CD8-positive, alpha-beta memory T cell (primary cell): ENCODE measurements at regions not wholly inside any gene's neighbourhood (a gene's known extent, or its start where the extent isn't known, plus 50 kb on each side); places are given as distances from the start of the nearest gene placed in this dataset.

Experiments used
- CTCF ChIA-PET: fragments of 350-600 bp; sonication (Branson Sonifier 250); formaldehyde crosslinking; loops from one replicate; lab custom pipeline; 2021; ENCODE audit warnings: antibody characterized with exemption; lab: Charles Lee
- POLR2A ChIA-PET: fragments of 350-600 bp; sonication (Branson Sonifier 250); formaldehyde crosslinking; loops from one replicate; lab custom pipeline; 2021; ENCODE audit warnings: antibody characterized with exemption; lab: Charles Lee
- DNase-seq, 5 donors: peaks; one replicate each; pipeline versions ENCODE4 v3.0.0 to v3.0.0-alpha.2; 2020 to 2022; ENCODE audit warnings: mixed read lengths in 1 of 5
- H3K27ac ChIP-seq: one replicate; pipeline ENCODE4 v1.7.0; 2013; ENCODE audit warnings: low read depth, mild to moderate bottlenecking, low read length, moderate library complexity
- H3K27me3 ChIP-seq: 2 replicates; pipeline ENCODE4 v1.7.0; 2013; ENCODE audit warnings: low read length, mild to moderate bottlenecking; ENCODE audit not compliant: insufficient read depth, poor library complexity, severe bottlenecking
- H3K36me3 ChIP-seq: 2 replicates; pipeline ENCODE4 v1.7.0; 2013; ENCODE audit warnings: mild to moderate bottlenecking, low read length, moderate library complexity; ENCODE audit not compliant: insufficient read depth
- H3K4me1 ChIP-seq: 2 replicates; pipeline ENCODE4 v1.7.0; 2013; ENCODE audit warnings: mild to moderate bottlenecking, low read length, moderate library complexity; ENCODE audit not compliant: insufficient read depth
- H3K4me3 ChIP-seq: 2 replicates; pipeline ENCODE4 v1.7.0; 2013; ENCODE audit warnings: mild to moderate bottlenecking, low read length
- H3K9me3 ChIP-seq: 2 replicates; pipeline ENCODE4 v1.7.0; 2013; ENCODE audit warnings: mild to moderate bottlenecking, low read length
- H3K27ac Mint-ChIP-seq, 8 donors: one replicate each; pipeline ENCODE4 v1.8.0; 2020 to 2021; ENCODE audit warnings: mixed read lengths in 8 of 8, mild to moderate bottlenecking in 6 of 8, inconsistent platforms in 3 of 8, moderate library complexity in 3 of 8
- H3K27me3 Mint-ChIP-seq, 2 donors: one replicate each; pipeline ENCODE4 v1.8.0; 2020 to 2021; ENCODE audit warnings: mixed read lengths in 2 of 2, mild to moderate bottlenecking in 1 of 2, moderate library complexity in 1 of 2
- H3K36me3 Mint-ChIP-seq, 3 donors: one replicate each; pipeline ENCODE4 v1.8.0; 2020 to 2021; ENCODE audit warnings: mixed read lengths in 3 of 3, inconsistent platforms in 1 of 3, mild to moderate bottlenecking in 1 of 3
- H3K4me1 Mint-ChIP-seq, 3 donors: one replicate each; pipeline ENCODE4 v1.8.0; 2020 to 2021; ENCODE audit warnings: mixed read lengths in 3 of 3, inconsistent platforms in 1 of 3, mild to moderate bottlenecking in 1 of 3
- H3K4me3 Mint-ChIP-seq, 7 donors: one replicate each; pipeline ENCODE4 v1.8.0; 2020 to 2021; ENCODE audit warnings: mixed read lengths in 7 of 7, mild to moderate bottlenecking in 6 of 7, moderate library complexity in 4 of 7, inconsistent platforms in 2 of 7
- H3K9me3 Mint-ChIP-seq, 5 donors: one replicate each; pipeline ENCODE4 v1.8.0; 2020 to 2022; ENCODE audit warnings: mixed read lengths in 5 of 5, mild to moderate bottlenecking in 3 of 5, moderate library complexity in 2 of 5, inconsistent platforms in 1 of 5

DNA sequence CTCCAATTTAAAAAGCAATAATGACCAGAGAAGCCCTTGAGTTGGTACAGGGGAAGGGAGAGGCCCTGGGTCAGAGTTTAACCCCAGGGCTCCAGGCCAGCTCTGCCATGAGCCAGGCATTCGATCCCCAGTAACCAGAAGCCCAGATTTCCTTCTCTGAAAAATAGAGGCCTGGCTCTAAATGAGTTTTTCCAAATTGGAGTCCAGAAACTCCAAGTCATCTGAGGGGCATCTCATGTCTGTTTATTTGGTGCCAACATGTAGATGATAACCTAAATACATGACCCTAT, 381.9 kb downstream of the CTTN start:
- no peaks in the 10 kb centered on the region for H3K4me1 ChIP-seq
- Mint-ChIP-seq H3K4me3 (no peak overlapping the region), H3K4me1 (no peaks in the 10 kb centered on the region), H3K27ac (no peak overlapping the region), H3K36me3 (no peaks in the 10 kb centered on the region), H3K9me3 (no peaks in the 10 kb centered on the region), H3K27me3 (peaks cover 3 to 9% of the 10 kb centered on the region in 2 donors)
- H3K27me3 ChIP-seq: no peaks in the 10 kb centered on the region
- DNase-seq: no peak
- no peaks in the 10 kb centered on the region for H3K9me3 ChIP-seq
- H3K36me3 ChIP-seq: no peaks in the 10 kb centered on the region
- ChIA-PET POLR2A (no interaction called here), CTCF (no interaction called here)
- H3K4me3 ChIP-seq: no peak overlapping the region
- no peak overlapping the region for H3K27ac ChIP-seq

DNA sequence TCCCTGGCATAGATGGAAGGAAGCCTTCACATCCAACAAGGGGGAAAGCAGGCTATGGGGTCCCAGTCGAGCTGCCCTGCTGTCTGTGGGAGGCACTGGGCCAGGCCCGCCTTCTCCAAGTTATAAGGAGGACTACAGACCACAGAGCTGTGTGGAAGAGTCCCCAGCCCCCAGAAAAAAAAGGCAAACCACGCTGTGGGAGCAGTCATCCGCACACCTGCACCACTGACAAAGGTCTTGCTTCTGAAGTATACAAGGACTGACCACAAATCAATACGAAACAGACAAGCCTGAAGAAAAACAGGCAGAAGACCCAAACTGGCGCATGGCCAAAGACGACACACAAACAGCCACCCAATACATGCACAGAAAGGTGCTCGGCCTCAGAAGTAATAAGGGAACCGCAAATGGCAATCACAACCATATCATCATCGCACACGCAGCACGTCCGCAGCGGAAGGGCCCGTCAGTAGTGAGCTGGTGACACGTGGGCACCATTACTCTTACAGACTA, 384.1 kb downstream of the CTTN start:
- no peaks in the 10 kb centered on the region for H3K9me3 Mint-ChIP-seq
- POLR2A ChIA-PET: no interaction called here
- DNase-seq: no peak
- Histone ChIP-seq H3K27me3 (no peaks in the 10 kb centered on the region), H3K4me3 (no peak overlapping the region), H3K4me1 (no peaks in the 10 kb centered on the region), H3K36me3 (no peaks in the 10 kb centered on the region), H3K27ac (no peak overlapping the region), H3K9me3 (no peaks in the 10 kb centered on the region)
- H3K4me3 Mint-ChIP-seq: no peak overlapping the region
- no peak overlapping the region for H3K27ac Mint-ChIP-seq
- no peaks in the 10 kb centered on the region for H3K36me3 Mint-ChIP-seq
- CTCF ChIA-PET: no interaction called here
- peaks cover 3 to 7% of the 10 kb centered on the region in 2 donors for H3K27me3 Mint-ChIP-seq
- H3K4me1 Mint-ChIP-seq: no peaks in the 10 kb centered on the region

DNA sequence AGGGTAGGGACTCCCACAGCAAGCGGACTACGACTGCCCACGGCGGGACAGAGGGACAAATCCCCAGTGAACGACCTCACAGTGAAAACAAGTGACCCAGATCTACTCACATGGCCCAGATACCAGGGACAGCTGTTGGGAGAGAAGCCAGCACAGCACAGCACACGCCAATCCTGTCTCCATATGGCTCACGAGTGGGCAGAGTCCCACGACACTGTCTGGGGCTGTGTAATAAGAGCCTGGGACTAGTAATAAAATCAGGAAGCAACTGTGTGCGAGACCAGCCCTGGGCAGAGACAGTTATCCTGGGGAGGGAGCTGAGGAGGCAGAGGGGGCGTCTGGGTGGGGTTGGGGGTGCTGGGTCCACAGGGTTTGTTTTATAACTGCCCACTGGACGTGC, 385.0 kb downstream of the CTTN start:
- Mint-ChIP-seq H3K4me3 (no peak overlapping the region), H3K4me1 (no peaks in the 10 kb centered on the region), H3K27me3 (peaks cover 2 to 6% of the 10 kb centered on the region in 2 donors), H3K36me3 (no peaks in the 10 kb centered on the region), H3K9me3 (no peaks in the 10 kb centered on the region), H3K27ac (no peak overlapping the region)
- ChIA-PET CTCF (no interaction called here), POLR2A (no interaction called here)
- no peak for DNase-seq
- Histone ChIP-seq H3K9me3 (no peaks in the 10 kb centered on the region), H3K4me1 (no peaks in the 10 kb centered on the region), H3K27me3 (no peaks in the 10 kb centered on the region), H3K4me3 (no peak overlapping the region), H3K36me3 (no peaks in the 10 kb centered on the region), H3K27ac (no peak overlapping the region)

DNA sequence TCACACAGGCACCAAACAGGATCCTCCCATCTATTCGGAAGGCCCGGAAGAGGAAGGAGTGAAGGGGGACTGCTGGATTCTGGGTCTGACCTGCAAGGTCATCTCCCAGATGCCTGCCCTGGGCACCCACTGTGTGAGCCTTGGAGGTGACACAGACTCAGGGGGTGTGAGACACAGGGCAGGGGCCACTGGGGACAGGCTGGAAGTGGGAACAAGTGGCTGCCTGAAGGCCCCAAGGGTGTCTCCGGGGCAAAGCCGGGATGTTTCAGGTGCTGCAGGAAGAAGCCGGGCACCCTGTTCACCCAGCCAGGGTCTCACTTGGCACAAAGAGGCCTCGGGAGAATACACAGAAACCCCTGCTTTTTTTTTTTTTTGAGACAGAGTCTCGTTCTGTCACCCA, 385.5 kb downstream of the CTTN start:
- H3K36me3 ChIP-seq: no peaks in the 10 kb centered on the region
- H3K36me3 Mint-ChIP-seq: no peaks in the 10 kb centered on the region
- H3K4me1 ChIP-seq: no peaks in the 10 kb centered on the region
- H3K9me3 ChIP-seq: no peaks in the 10 kb centered on the region
- no peak for DNase-seq
- CTCF ChIA-PET: no interaction called here
- no peak overlapping the region for H3K27ac ChIP-seq
- H3K9me3 Mint-ChIP-seq: peaks cover 0 to 2% (median 0%) of the 10 kb centered on the region in 5 donors
- H3K27ac Mint-ChIP-seq: no peak overlapping the region
- H3K4me3 ChIP-seq: no peak overlapping the region
- peaks cover 0 to 4% of the 10 kb centered on the region in 2 donors for H3K27me3 Mint-ChIP-seq
- H3K4me3 Mint-ChIP-seq: no peak overlapping the region
- H3K27me3 ChIP-seq: no peaks in the 10 kb centered on the region
- POLR2A ChIA-PET: interaction anchor here (0.7 kb wide), 1 partner anchor 31 kb away, joined by 4 read pairs; no protein-coding TSS in a partner anchor
- H3K4me1 Mint-ChIP-seq: no peaks in the 10 kb centered on the region

DNA sequence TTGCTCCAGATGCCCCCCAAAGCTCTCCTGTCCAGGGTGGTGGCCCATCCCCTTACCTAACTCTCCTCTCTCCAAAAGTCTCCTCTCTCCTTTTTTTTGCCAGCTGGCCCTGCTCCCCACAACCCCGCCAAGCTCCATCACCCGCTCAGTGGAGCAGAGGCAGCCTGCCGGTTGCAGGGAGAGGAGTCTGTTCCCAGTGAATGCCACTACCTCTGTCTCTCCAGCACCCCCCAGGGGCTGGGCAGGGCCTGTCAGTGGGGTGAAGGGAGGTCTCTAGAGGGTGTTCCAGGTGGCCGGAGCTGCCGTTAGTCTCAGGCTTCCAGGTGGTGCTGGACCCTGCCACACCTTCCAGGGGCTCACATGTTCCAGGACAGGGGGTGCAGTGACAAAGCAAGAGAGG, 387.0 kb downstream of the CTTN start:
- Histone ChIP-seq H3K4me1 (no peaks in the 10 kb centered on the region), H3K36me3 (no peaks in the 10 kb centered on the region), H3K27me3 (no peaks in the 10 kb centered on the region), H3K4me3 (no peak overlapping the region), H3K27ac (no peak overlapping the region), H3K9me3 (no peaks in the 10 kb centered on the region)
- H3K27me3 Mint-ChIP-seq: peaks cover 0 to 6% of the 10 kb centered on the region in 2 donors
- no peaks in the 10 kb centered on the region for H3K4me1 Mint-ChIP-seq
- ChIA-PET CTCF (no interaction called here), POLR2A (no interaction called here)
- H3K9me3 Mint-ChIP-seq: peaks cover 0 to 4% (median 0%) of the 10 kb centered on the region in 5 donors
- no peak overlapping the region for H3K27ac Mint-ChIP-seq
- H3K36me3 Mint-ChIP-seq: no peaks in the 10 kb centered on the region
- DNase-seq: no peak
- no peak overlapping the region for H3K4me3 Mint-ChIP-seq

DNA sequence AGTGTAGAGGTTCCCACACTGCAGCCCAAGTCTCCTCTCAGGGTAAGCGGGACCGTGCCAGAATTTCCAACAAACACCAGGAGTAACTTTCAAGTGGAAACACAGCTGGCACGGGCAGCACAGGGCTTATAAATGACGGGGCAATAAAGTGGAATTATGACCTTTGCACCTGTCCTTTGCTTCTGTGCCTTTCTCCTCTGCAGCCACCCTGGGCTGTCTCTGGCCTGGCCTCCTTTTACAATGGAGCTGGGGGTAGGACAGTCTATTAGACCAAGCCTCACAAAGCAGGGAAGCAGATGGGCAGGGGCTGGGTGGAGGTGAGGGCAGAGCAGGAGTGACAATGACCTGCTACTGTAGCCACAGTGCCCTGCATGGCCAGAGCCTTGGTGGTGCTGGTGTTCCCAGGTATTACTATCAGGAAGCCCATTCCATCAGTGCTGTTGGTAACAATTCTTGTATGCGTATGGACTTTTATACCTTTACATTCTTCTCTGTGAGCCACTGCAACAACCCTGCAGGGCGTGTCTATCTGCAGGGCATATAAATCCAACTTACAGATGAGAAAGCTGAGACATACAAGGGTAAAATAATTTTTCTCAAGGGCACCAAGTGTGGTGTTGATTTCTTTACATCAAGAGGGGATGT, 387.8 kb downstream of the CTTN start:
- no peaks in the 10 kb centered on the region for H3K4me1 ChIP-seq
- POLR2A ChIA-PET: no interaction called here
- Mint-ChIP-seq H3K9me3 (peaks cover 0 to 4% (median 0%) of the 10 kb centered on the region in 5 donors), H3K36me3 (no peaks in the 10 kb centered on the region), H3K27me3 (peaks cover 0 to 6% of the 10 kb centered on the region in 2 donors), H3K27ac (no peak overlapping the region), H3K4me3 (no peak overlapping the region), H3K4me1 (no peaks in the 10 kb centered on the region)
- CTCF ChIA-PET: no interaction called here
- H3K36me3 ChIP-seq: no peaks in the 10 kb centered on the region
- H3K4me3 ChIP-seq: no peak overlapping the region
- DNase-seq: no peak
- no peak overlapping the region for H3K27ac ChIP-seq
- no peaks in the 10 kb centered on the region for H3K9me3 ChIP-seq
- H3K27me3 ChIP-seq: no peaks in the 10 kb centered on the region

DNA sequence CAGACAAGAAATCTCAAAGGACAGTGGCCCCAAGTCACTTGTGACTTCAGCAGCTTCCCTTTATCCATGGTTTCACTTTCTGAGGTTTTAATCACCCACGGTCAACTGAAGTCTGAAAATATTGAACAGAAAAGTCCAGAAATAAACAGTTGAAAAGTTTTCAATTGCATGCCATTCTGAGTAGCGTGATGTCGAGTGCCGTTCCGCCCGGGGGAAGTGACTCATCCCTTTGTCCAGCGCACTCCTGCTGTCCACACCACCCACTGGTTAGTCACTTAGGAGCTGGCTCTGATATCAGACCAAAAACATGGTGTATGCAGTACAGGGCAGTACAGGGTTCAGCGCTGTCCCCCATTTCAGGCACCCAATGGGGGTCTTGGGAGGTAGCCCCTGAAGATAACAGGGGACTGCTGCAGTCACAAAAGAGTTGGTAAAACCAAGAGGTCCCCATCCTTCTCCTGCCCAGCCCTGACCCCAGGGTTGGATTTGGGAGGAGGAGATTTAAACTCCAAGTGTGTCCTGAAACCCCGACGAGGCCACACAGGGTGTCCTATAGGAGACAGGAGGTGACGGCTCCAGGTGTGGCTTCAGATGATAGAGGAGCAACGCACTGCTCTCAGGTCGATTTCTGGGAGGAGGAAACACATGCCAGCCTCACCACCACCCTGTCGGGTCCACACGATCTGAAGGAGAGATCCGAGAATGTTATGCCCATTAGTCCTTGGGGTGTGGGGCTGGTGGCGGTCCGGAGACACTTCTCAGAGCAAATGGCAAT, 390.1 kb downstream of the CTTN start:
- no peaks in the 10 kb centered on the region for H3K36me3 ChIP-seq
- H3K27me3 ChIP-seq: no peaks in the 10 kb centered on the region
- POLR2A ChIA-PET: no interaction called here
- H3K4me1 ChIP-seq: no peaks in the 10 kb centered on the region
- Mint-ChIP-seq H3K4me3 (no peak overlapping the region), H3K27ac (no peak overlapping the region), H3K9me3 (peaks cover 4 to 16% (median 10%) of the 10 kb centered on the region in 5 donors), H3K4me1 (no peaks in the 10 kb centered on the region), H3K36me3 (peaks cover 0 to 4% (median 0%) of the 10 kb centered on the region in 3 donors), H3K27me3 (peaks cover 0 to 2% of the 10 kb centered on the region in 2 donors)
- no peak overlapping the region for H3K27ac ChIP-seq
- no peak for DNase-seq
- no peaks in the 10 kb centered on the region for H3K9me3 ChIP-seq
- no peak overlapping the region for H3K4me3 ChIP-seq
- CTCF ChIA-PET: no interaction called here

DNA sequence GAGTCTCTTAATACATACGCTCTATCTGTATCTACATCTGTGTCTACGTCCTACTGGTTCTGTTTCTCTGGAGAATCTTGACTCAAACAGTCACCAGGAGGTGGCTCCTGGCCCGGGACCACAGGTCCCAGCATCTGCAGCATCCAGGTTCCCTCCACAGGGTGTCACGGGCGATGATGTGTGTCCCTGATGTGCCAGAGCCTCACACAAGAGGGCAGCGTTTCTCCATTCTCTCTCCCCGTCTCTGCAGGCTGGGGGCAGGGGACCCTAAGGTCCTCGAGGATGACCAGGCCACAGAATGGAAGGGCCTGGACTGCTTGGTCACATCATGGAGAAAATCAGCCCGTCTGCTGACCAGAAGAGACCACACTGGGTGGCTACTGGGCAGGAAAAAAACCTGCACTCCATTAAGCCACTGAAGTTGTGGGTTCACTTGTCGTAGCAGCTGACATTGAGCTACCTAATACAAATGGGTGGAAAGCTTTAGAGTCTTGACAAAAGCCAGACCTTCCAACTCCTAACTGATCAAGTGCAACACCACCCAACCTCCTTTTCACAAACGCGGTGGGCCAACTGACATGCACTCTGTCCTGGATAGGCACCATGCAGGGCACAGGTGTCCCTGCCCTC, 392.5 kb downstream of the CTTN start:
- CTCF ChIA-PET: no interaction called here
- Mint-ChIP-seq H3K4me3 (no peak overlapping the region), H3K36me3 (peaks cover 0 to 6% (median 0%) of the 10 kb centered on the region in 3 donors), H3K4me1 (no peaks in the 10 kb centered on the region), H3K27ac (no peak overlapping the region), H3K9me3 (peaks cover 7 to 23% (median 16%) of the 10 kb centered on the region in 5 donors), H3K27me3 (peaks cover 0 to 2% of the 10 kb centered on the region in 2 donors)
- Histone ChIP-seq H3K27ac (no peak overlapping the region), H3K4me3 (no peak overlapping the region), H3K36me3 (no peaks in the 10 kb centered on the region), H3K27me3 (no peaks in the 10 kb centered on the region), H3K9me3 (no peaks in the 10 kb centered on the region), H3K4me1 (no peaks in the 10 kb centered on the region)
- no peak for DNase-seq
- POLR2A ChIA-PET: no interaction called here
